GM06990 (cell line): ENCODE measurements at regions not wholly inside any gene's neighbourhood (a gene's known extent, or its start where the extent isn't known, plus 50 kb on each side); places are given as distances from the start of the nearest gene placed in this dataset.

Experiments used
- DNase-seq: peaks from one replicate; pipeline ENCODE4 v3.0.0-alpha.2; 2011; ENCODE audit not compliant: insufficient read length; ENCODE audit errors: extremely low read depth
- H3K27me3 ChIP-seq: replicated peaks from 2 replicates; pipeline ENCODE4 v1.6.0; 2011; ENCODE audit warnings: low read length; ENCODE audit not compliant: control insufficient read depth, insufficient read depth
- H3K36me3 ChIP-seq: 2 replicates; pipeline ENCODE4 v1.5.1; 2011; ENCODE audit warnings: low read length; ENCODE audit not compliant: control insufficient read depth, insufficient read depth
- H3K4me3 ChIP-seq: replicated peaks from 2 replicates; pipeline ENCODE4 v1.5.1; 2011; ENCODE audit warnings: low read depth, mild to moderate bottlenecking, control low read depth, low read length
- CTCF ChIP-seq: IDR thresholded peaks from 2 replicates; pipeline ENCODE4 v1.5.1; 2011; ENCODE audit warnings: low read length, control low read depth, mild to moderate bottlenecking, inconsistent platforms; ENCODE audit not compliant: insufficient read depth, poor library complexity, severe bottlenecking

DNA sequence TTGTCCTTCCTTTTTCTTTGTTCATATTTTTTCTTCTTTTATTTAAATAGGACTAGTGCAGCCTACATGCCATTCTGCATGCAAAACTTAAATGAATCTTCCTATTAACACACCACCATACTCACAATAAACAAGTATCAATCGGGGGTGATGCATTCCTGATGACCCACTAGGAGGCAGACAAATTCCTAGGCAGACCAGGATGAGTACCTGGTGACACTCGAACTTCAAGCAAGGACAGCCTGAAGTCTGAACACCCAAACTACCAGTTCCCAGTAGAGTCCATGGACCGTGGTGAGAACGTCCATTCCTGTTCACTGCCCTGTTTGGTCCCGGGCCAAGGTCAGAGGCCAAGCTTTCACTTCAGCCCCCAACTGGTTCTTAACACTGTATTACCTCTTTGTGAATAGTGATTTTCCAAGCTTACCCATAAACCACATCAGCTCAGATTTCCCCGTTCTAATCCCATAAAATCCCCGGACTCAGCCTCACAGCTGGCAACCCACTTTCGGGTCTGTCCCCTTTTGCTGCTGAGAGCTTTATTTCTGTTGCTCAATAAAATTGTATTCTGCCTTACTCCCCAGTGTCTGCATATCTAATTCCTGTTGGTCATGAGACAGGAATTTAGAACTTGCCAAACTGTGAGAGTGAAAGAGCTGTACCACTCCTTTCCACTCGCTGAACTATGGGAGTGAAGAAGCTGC lies 1286.6 kb downstream of the FSTL5 start:
- no peak for DNase-seq
- no peak for TF ChIP-seq CTCF

DNA sequence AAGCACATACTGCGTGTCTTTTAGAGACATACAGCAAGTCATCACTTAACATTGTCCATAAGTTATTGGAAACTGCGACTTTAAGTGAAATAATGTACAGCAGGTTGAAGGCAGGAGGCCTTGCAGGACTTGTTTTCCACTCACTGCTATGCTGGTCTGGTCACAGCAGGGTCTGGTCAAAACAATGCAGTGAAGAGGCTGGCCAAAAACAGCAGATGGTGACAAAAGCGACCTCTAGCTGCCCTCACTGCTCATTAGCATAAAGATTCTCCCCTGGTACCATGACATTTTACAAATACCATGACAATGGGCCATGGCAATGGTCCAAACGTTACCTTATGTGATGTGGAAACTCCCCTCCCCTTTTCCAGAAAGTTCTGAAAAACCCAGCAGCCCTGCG lies 1283.6 kb downstream of the FSTL5 start:
- Histone ChIP-seq H3K4me3 (no peak overlapping the region), H3K27me3 (no peaks in the 10 kb centered on the region), H3K36me3 (no peaks in the 10 kb centered on the region)
- no peak for DNase-seq
- TF ChIP-seq CTCF = no peak

More for the DNA sequence above, 1286.6 kb downstream of the FSTL5 start:
- Histone ChIP-seq H3K4me3 (no peak overlapping the region), H3K36me3 (no peaks in the 10 kb centered on the region), H3K27me3 (no peaks in the 10 kb centered on the region)

GRCh38 chr4:160887668-160888067 lies 1276.1 kb downstream of the FSTL5 start:
- no peaks in the 10 kb centered on the region for H3K27me3 ChIP-seq
- DNase-seq = no peak
- H3K4me3 ChIP-seq = no peak overlapping the region
- no peak for TF ChIP-seq CTCF
- no peaks in the 10 kb centered on the region for H3K36me3 ChIP-seq

- Histone ChIP-seq H3K27me3 (no peaks in the 10 kb centered on the region), H3K36me3 (no peaks in the 10 kb centered on the region), H3K4me3 (no peak overlapping the region)
- TF ChIP-seq CTCF = no peak
- DNase-seq = no peak
Measured at GRCh38 chr4:160894128-160894527, 1269.7 kb downstream of the FSTL5 start.

DNA sequence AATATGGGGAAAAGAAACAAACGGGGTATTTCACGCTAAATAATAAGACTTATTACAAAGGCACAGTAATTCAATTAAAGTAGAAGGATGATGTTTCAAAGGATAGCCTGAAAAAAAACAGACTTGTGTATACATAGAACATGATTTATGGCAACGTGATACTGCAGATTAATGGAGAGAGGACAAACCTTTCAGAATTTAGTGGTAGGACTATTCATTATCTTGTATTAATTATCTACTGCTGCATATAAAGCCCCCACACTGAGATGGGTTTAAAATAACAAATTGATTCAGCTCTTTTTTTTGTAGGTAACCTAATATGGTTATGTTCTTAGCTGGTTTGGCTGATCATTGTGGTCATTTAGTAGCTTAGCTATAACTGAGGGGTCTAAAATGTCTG lies 1269.0 kb downstream of the FSTL5 start:
- Histone ChIP-seq H3K4me3 (no peak overlapping the region), H3K27me3 (no peaks in the 10 kb centered on the region), H3K36me3 (no peaks in the 10 kb centered on the region)
- no peak for DNase-seq
- no peak for TF ChIP-seq CTCF

- no peak for DNase-seq
- Histone ChIP-seq H3K4me3 (no peak overlapping the region), H3K36me3 (no peaks in the 10 kb centered on the region), H3K27me3 (no peaks in the 10 kb centered on the region)
- TF ChIP-seq CTCF = no peak
Measured at GRCh38 chr4:160927311-160927710, 1236.5 kb downstream of the FSTL5 start.
